H1 (cell line): ENCODE measurements at regions not wholly inside any gene's neighbourhood (a gene's known extent, or its start where the extent isn't known, plus 50 kb on each side); places are given as distances from the start of the nearest gene placed in this dataset.

ENCODE experiments used
- CHD7 ChIP-seq: fragments of 300-600 bp; sonication (generic); IDR thresholded peaks from 2 replicates; pipeline ENCODE4 v1.7.1; 2012; ENCODE audit warnings: low read length, moderate library complexity, mild to moderate bottlenecking, inconsistent platforms; ENCODE audit not compliant: insufficient replicate concordance
- EP300 ChIP-seq, 2 experiments: IDR thresholded peaks; 1 replicate in 1 of 2; 2 replicates in 1 of 2; pipeline ENCODE4 v1.6.1; 2011 to 2012; ENCODE audit warnings: low read depth in 2 of 2, low read length in 2 of 2, mild to moderate bottlenecking in 2 of 2, borderline replicate concordance in 1 of 2, inconsistent platforms in 1 of 2, moderate library complexity in 1 of 2
- HDAC2 ChIP-seq, 2 experiments: fragments of 300-600 bp in 1 of 2; sonication (generic) in 1 of 2; IDR thresholded peaks; 2 replicates each; pipeline ENCODE4 v1.6.1; 2011 to 2012; ENCODE audit warnings: low read depth in 2 of 2, low read length in 2 of 2, mild to moderate bottlenecking in 2 of 2, moderate library complexity in 2 of 2, borderline replicate concordance in 1 of 2, inconsistent platforms in 1 of 2
- JUN ChIP-seq: IDR thresholded peaks from 2 replicates; pipeline ENCODE4 v1.6.1; 2011; ENCODE audit warnings: low read depth, mild to moderate bottlenecking, improper control_type of control experiment, low read length
- KDM4A ChIP-seq: IDR thresholded peaks from one replicate; pipeline ENCODE4 v1.7.1; 2012; ENCODE audit warnings: low read depth, mild to moderate bottlenecking, moderate library complexity, low read length, inconsistent platforms; ENCODE audit not compliant: severe bottlenecking
- PHF8 ChIP-seq: fragments of 200-600 bp; sonication (generic); conservative IDR thresholded peaks from 2 replicates; pipeline ENCODE4 v1.7.1; 2012; ENCODE audit warnings: low read depth, mild to moderate bottlenecking, inconsistent platforms, low read length, moderate library complexity
- RXRA ChIP-seq: IDR thresholded peaks from 2 replicates; pipeline ENCODE4 v1.6.1; 2011; ENCODE audit warnings: low read depth, mild to moderate bottlenecking, low read length, moderate library complexity; ENCODE audit not compliant: insufficient read depth
- SAP30 ChIP-seq: fragments of 300-600 bp; sonication (generic); IDR thresholded peaks from 2 replicates; pipeline ENCODE4 v1.7.1; 2012; ENCODE audit warnings: low read length, moderate library complexity, mild to moderate bottlenecking, inconsistent platforms; ENCODE audit not compliant: insufficient read depth, insufficient replicate concordance
- SUZ12 ChIP-seq: fragments of 200-600 bp; sonication (generic); IDR thresholded peaks from 2 replicates; pipeline ENCODE4 v1.6.1; 2012; ENCODE audit warnings: mild to moderate bottlenecking, inconsistent platforms, low read length, moderate library complexity, mixed read lengths
- TAF7 ChIP-seq: optimal IDR thresholded peaks from 2 replicates; pipeline ENCODE3; 2011; ENCODE audit warnings: low read depth, mild to moderate bottlenecking, inconsistent platforms, low read length, moderate library complexity, borderline replicate concordance
- TF ChIP-seq, protein P1 (sequence below): IDR thresholded peaks from 2 replicates; pipeline ENCODE4 v1.6.1; 2012; ENCODE audit warnings: inconsistent platforms

GRCh38 chr6:121994919-121995318, 404.5 kb upstream of the HSF2 start (continued):
- TF ChIP-seq CHD7 (no peak), EP300 (IDR thresholded peaks at IDR 0.05; ENCODE audit: borderline replicate concordance in 1 of 2, low read depth in 2 of 2, low read length in 2 of 2) (no peak), SAP30 (no peak), RXRA (no peak), PHF8 (no peak), TAF7 (no peak), JUN (no peak), SUZ12 (no peak), KDM4A (no peak), HDAC2 (IDR thresholded peaks at IDR 0.05; ENCODE audit: borderline replicate concordance in 1 of 2, low read depth in 2 of 2, low read length in 2 of 2) (no peak)
- TF ChIP-seq, protein P1, sequence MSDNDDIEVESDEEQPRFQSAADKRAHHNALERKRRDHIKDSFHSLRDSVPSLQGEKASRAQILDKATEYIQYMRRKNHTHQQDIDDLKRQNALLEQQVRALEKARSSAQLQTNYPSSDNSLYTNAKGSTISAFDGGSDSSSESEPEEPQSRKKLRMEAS: no peak
